K562 (cell line): ENCODE measurements at regions not wholly inside any gene's neighbourhood (a gene's known extent, or its start where the extent isn't known, plus 50 kb on each side); places are given as distances from the start of the nearest gene placed in this dataset.

ENCODE experiments used
- ATF1 ChIP-seq, 2 experiments: fragments of 450-650 bp in 1 of 2; IDR thresholded peaks; 2 replicates each; pipeline ENCODE4 v1.6.1; 2016; ENCODE audit warnings: missing compliant biosample characterization in 1 of 2, missing genetic modification characterization in 1 of 2
- BACH1 ChIP-seq: fragments of 200-800 bp; sonication (Bioruptor generic); IDR thresholded peaks from 2 replicates; pipeline ENCODE4 v1.6.1; 2016; ENCODE audit warnings: missing genetic modification characterization, missing compliant biosample characterization
- BMI1 ChIP-seq: fragments of 150-350 bp; IDR thresholded peaks from 2 replicates; pipeline ENCODE4 v1.6.1; 2014; ENCODE audit warnings: low read length
- CAMTA2 ChIP-seq: fragments of 250-450 bp; sonication (Bioruptor Pico); conservative IDR thresholded peaks from 2 replicates; pipeline ENCODE4 v1.5.1; 2022
- CHD4 ChIP-seq: fragments of 200-600 bp; sonication (generic); IDR thresholded peaks from 3 replicates; pipeline ENCODE4 v1.6.1; 2012; ENCODE audit warnings: low read depth, mild to moderate bottlenecking, mixed read lengths, low read length, inconsistent platforms; ENCODE audit not compliant: insufficient read depth, insufficient replicate concordance, poor library complexity, severe bottlenecking
- CREM ChIP-seq: IDR thresholded peaks from 2 replicates; pipeline ENCODE4 v1.6.1; 2014; ENCODE audit warnings: antibody characterized with exemption, low read depth
- E2F3 ChIP-seq: fragments of 250-450 bp; sonication (Bioruptor Pico); IDR thresholded peaks from 2 replicates; pipeline ENCODE4 v1.4.0; 2020; ENCODE audit warnings: mild to moderate bottlenecking
- ETV1 ChIP-seq: fragments of 450-650 bp; conservative IDR thresholded peaks from 2 replicates; pipeline ENCODE4 v1.6.1; 2016; ENCODE audit warnings: missing genetic modification characterization, control low read depth, low read depth, missing compliant biosample characterization
- FOXP1 ChIP-seq: sonication (generic); formaldehyde crosslinking; IDR thresholded peaks from 2 replicates; pipeline ENCODE4 v1.8.0; 2022; ENCODE audit warnings: mild to moderate bottlenecking, missing genetic modification reagents
- HNRNPH1 ChIP-seq: fragments of 200-400 bp; formaldehyde crosslinking; optimal IDR thresholded peaks from 2 replicates; pipeline ENCODE3; 2017; ENCODE audit warnings: low read depth, mild to moderate bottlenecking, low read length, moderate library complexity
- JUNB ChIP-seq: fragments of 450-650 bp; formaldehyde crosslinking; conservative IDR thresholded peaks from 2 replicates; pipeline ENCODE4 v1.4.0; 2020; ENCODE audit warnings: mild to moderate bottlenecking
- KLF1 ChIP-seq: fragments of 450-650 bp; IDR thresholded peaks from 2 replicates; pipeline ENCODE4 v1.6.1; 2016; ENCODE audit warnings: missing genetic modification characterization, missing compliant biosample characterization
- LCOR ChIP-seq: sonication (generic); formaldehyde crosslinking; IDR thresholded peaks from 2 replicates; pipeline ENCODE4 v1.8.0; 2022; ENCODE audit warnings: mild to moderate bottlenecking, missing genetic modification reagents
- MTA3 ChIP-seq: fragments of 450-650 bp; formaldehyde crosslinking; IDR thresholded peaks from 2 replicates; pipeline ENCODE4 v1.6.1; 2017; ENCODE audit warnings: mild to moderate bottlenecking, borderline replicate concordance
- PHF8 ChIP-seq: fragments of 200-600 bp; sonication (generic); IDR thresholded peaks from 2 replicates; pipeline ENCODE4 v1.6.1; 2012; ENCODE audit warnings: mixed run types, mild to moderate bottlenecking, inconsistent platforms, low read length, moderate library complexity, borderline replicate concordance
- PKNOX1 ChIP-seq: fragments of 450-650 bp; IDR thresholded peaks from 2 replicates; pipeline ENCODE4 v1.6.1; 2016
- PYGO2 ChIP-seq: fragments of 450-650 bp; IDR thresholded peaks from 2 replicates; pipeline ENCODE4 v1.6.1; 2016; ENCODE audit warnings: mild to moderate bottlenecking, missing genetic modification characterization, moderate library complexity, missing compliant biosample characterization
- SAP30 ChIP-seq: fragments of 200-600 bp; sonication (generic); IDR thresholded peaks from 2 replicates; pipeline ENCODE4 v1.6.1; 2012; ENCODE audit warnings: borderline replicate concordance, low read depth, mild to moderate bottlenecking, moderate library complexity, low read length, control low read depth, inconsistent platforms; ENCODE audit not compliant: insufficient read depth, poor library complexity, severe bottlenecking
- SIRT6 ChIP-seq: IDR thresholded peaks from one replicate; pipeline ENCODE4 v1.6.1; 2012; ENCODE audit warnings: low read depth, mild to moderate bottlenecking, control low read depth, inconsistent platforms, low read length, moderate library complexity
- USF1 ChIP-seq: sonication (generic); formaldehyde crosslinking; IDR thresholded peaks from 2 replicates; pipeline ENCODE4 v1.9.0; 2022; ENCODE audit warnings: mild to moderate bottlenecking, missing genetic modification reagents
- ZBTB26 ChIP-seq: fragments of 450-650 bp; formaldehyde crosslinking; IDR thresholded peaks from 2 replicates; pipeline ENCODE4 v1.4.0; 2022; ENCODE audit warnings: missing genetic modification characterization
- ZBTB33 ChIP-seq: sonication (generic); formaldehyde crosslinking; IDR thresholded peaks from 2 replicates; pipeline ENCODE4 v1.8.1; 2023; ENCODE audit warnings: mild to moderate bottlenecking, missing genetic modification reagents
- ZFP30 ChIP-seq: fragments of 250-450 bp; sonication (Bioruptor Pico); IDR thresholded peaks from 2 replicates; pipeline ENCODE4 v1.8.0; 2022; ENCODE audit warnings: moderate library complexity, mild to moderate bottlenecking, inconsistent platforms, borderline replicate concordance
- ZNF23 ChIP-seq: fragments of 250-450 bp; sonication (Bioruptor Pico); IDR thresholded peaks from 2 replicates; pipeline ENCODE4 v1.4.0; 2020; ENCODE audit warnings: mild to moderate bottlenecking
- ZNF354B ChIP-seq: fragments of 250-450 bp; sonication (Bioruptor Pico); IDR thresholded peaks from 2 replicates; pipeline ENCODE4 v1.4.0; 2020
- ZNF551 ChIP-seq: fragments of 250-450 bp; sonication (Bioruptor Pico); IDR thresholded peaks from 2 replicates; pipeline ENCODE4 v1.5.0; 2021; ENCODE audit warnings: mild to moderate bottlenecking, moderate library complexity
- ZNF75A ChIP-seq: fragments of 450-650 bp; formaldehyde crosslinking; IDR thresholded peaks from 2 replicates; pipeline ENCODE4 v1.4.0; 2020; ENCODE audit warnings: mild to moderate bottlenecking

GRCh38 chr15:87744815-87745214 is 511.7 kb downstream of the NTRK3 start (continued):
- TF ChIP-seq CAMTA2 (CRISPR knock-in tag) (no peak), HNRNPH1 (no peak), SIRT6 (no peak), ZNF551 (CRISPR knock-in tag) (no peak), E2F3 (CRISPR knock-in tag) (no peak), KLF1 (tag) (no peak), ZBTB26 (no peak), ZBTB33 (CRISPR knock-in tag) (no peak), ZFP30 (no peak), ZNF354B (no peak), ETV1 (tag) (no peak), PYGO2 (tag) (no peak), FOXP1 (CRISPR knock-in tag) (no peak), CREM (peak; percentile 34; the same call in 1 of the 2 replicates), ZNF23 (no peak), JUNB (CRISPR knock-in tag) (no peak), BMI1 (no peak), PKNOX1 (no peak), BACH1 (tag) (no peak), PHF8 (no peak), LCOR (CRISPR knock-in tag) (no peak), USF1 (no peak), CHD4 (no peak), SAP30 (no peak), ZNF75A (CRISPR knock-in tag) (no peak), ATF1 (CRISPR knock-in tag; IDR thresholded peaks at IDR 0.05) (no peak), ATF1 (tag; IDR thresholded peaks at IDR 0.05) (no peak), MTA3 (no peak)
